ENCODE measurements at regions not wholly inside any gene's neighbourhood (a gene's known extent, or its start where the extent isn't known, plus 50 kb on each side); places are given as distances from the start of the nearest gene placed in this dataset.

DNA sequence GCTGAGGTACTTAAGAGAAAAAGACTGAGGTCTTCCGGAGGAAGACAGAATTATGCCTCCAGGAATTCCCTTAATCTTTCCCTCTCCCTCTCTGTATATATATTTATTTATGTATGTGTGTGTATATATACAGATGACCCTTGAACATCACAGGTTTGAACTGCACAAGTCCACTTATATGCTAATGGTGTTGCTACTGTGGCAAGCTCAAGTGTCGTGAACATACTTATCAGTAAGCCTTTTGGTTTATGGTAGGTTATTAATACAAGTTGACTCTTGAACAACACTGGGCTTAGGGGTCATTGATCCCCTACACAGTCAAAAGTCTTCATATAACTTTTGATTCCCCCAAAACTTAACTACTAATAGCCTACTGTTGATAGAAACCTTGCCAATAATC lies 106.8 kb downstream of the NUDT12 start:
- POLR2A ChIA-PET, result no interaction called here
- Histone ChIP-seq H3K9me3 (ENCODE audit: control insufficient read depth, insufficient read depth, low read length) (no peaks in the 10 kb centered on the region), H3K27me3 (ENCODE audit: control insufficient read depth, insufficient read depth, low read length) (no peaks in the 10 kb centered on the region), H3K4me3 (ENCODE audit: low read depth, low read length) (no peak overlapping the region), H3K27ac (ENCODE audit: low read depth, low read length) (no peak overlapping the region)
- TF ChIP-seq, protein P1, sequence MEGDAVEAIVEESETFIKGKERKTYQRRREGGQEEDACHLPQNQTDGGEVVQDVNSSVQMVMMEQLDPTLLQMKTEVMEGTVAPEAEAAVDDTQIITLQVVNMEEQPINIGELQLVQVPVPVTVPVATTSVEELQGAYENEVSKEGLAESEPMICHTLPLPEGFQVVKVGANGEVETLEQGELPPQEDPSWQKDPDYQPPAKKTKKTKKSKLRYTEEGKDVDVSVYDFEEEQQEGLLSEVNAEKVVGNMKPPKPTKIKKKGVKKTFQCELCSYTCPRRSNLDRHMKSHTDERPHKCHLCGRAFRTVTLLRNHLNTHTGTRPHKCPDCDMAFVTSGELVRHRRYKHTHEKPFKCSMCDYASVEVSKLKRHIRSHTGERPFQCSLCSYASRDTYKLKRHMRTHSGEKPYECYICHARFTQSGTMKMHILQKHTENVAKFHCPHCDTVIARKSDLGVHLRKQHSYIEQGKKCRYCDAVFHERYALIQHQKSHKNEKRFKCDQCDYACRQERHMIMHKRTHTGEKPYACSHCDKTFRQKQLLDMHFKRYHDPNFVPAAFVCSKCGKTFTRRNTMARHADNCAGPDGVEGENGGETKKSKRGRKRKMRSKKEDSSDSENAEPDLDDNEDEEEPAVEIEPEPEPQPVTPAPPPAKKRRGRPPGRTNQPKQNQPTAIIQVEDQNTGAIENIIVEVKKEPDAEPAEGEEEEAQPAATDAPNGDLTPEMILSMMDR (IDR thresholded peaks at IDR 0.05; ENCODE audit: low read depth, low read length), result no peak
- DNase-seq (ENCODE audit: low read depth, low spot score), result no peak
- CTCF ChIA-PET, result no interaction called here

DNA sequence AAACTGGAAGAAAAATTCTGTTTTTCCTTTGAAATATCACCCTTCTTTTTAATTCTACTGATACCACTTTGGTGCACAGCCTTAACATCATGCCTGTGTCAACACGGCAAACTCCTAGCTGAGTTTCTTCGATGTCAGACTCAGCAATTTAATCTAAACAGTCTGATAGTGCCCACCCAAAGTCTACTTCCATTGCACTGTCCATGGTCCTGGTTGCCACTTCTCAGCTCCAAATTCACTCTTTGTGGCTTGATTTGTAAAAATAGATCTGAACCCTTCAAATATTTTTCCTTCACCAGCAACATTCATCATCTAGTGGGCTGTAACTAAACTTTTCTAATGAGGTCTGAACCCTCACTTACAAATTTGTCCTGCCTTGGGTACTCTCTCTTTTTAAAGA lies 107.8 kb downstream of the NUDT12 start:
- Histone ChIP-seq H3K27ac (ENCODE audit: low read depth, low read length) (no peak overlapping the region), H3K9me3 (ENCODE audit: control insufficient read depth, insufficient read depth, low read length) (no peaks in the 10 kb centered on the region), H3K27me3 (ENCODE audit: control insufficient read depth, insufficient read depth, low read length) (no peaks in the 10 kb centered on the region), H3K4me3 (ENCODE audit: low read depth, low read length) (no peak overlapping the region)
- TF ChIP-seq, protein P1 (IDR thresholded peaks at IDR 0.05; ENCODE audit: low read depth, low read length), result no peak
- no peak for DNase-seq (ENCODE audit: low read depth, low spot score)
- CTCF ChIA-PET, result no interaction called here
- POLR2A ChIA-PET, result no interaction called here

DNA sequence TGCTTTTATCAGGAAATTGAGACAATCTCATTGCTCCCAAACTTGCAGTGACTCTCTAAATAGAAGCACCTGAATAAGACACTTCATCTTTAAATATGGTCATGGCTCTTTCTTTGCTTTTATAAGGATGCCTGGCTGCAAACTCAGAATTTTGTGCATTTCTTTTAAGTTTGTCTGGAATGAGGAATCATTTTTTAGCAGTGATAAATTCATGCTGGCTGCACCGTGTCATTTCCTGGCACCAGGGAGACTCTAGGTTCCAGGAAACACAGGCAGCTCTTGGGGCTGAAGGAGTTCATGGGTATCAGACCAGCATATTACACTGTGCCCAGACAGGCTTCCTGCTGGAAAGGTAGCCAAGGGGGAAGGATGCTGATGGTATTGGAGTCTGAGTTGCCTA lies 109.9 kb downstream of the NUDT12 start:
- Histone ChIP-seq H3K27me3 (ENCODE audit: control insufficient read depth, insufficient read depth, low read length) (no peaks in the 10 kb centered on the region), H3K9me3 (ENCODE audit: control insufficient read depth, insufficient read depth, low read length) (no peaks in the 10 kb centered on the region), H3K27ac (ENCODE audit: low read depth, low read length) (no peak overlapping the region), H3K4me3 (ENCODE audit: low read depth, low read length) (no peak overlapping the region)
- ChIA-PET CTCF (interaction anchor here (0.6 to 1.0 kb wide), 2 partner anchors 23 to 25 kb away, joined by 3 to 4 read pairs; no protein-coding TSS in a partner anchor), POLR2A (interaction anchor here (0.6 kb wide), 1 partner anchor 194 kb away, joined by 4 read pairs; the partner anchor contains the start of gene MACIR)
- DNase-seq (ENCODE audit: low read depth, low spot score), result no peak
- TF ChIP-seq, protein P1 (IDR thresholded peaks at IDR 0.05; ENCODE audit: low read depth, low read length), result no peak

DNA sequence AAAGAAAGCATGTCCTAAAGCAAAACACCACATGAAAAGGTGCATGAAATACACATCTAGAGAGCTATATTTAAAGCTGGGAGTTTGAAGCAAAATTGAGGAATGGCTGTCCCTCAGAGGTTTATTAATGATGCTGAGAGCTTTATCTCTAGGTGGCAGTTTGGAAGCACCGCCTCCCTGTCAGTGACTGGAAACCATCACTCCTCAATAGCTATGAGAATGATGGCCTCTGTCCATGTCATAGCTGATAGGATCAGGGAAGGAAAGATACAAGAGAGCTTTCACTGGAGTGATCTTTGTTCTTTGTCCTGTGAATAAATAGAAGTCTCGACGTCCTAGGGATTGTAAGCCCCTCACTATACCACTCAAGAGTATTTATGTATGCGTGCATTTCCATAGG lies 110.5 kb downstream of the NUDT12 start:
- no peak overlapping the region for H3K27ac ChIP-seq (ENCODE audit: low read depth, low read length)
- POLR2A ChIA-PET, result no interaction called here
- CTCF ChIA-PET, result no interaction called here

DNA sequence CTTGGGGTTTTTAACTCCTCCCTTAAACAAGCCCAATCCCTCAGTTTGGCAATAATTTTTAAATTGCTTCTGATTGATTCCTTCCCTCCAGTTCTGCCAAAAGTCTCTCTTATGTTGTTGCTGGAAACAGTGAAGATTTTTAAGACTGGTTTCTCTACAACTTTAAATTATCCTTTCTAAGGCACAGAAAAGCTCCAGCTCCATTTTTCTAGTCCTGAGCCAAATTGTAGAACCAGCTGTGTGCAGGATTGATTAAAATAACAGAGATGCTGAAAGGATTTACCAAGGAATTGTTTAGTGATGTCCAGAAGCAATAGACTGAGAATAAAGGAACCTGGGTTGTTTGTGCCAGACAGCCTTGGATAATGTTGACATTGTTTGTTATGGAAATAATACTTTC lies 111.3 kb downstream of the NUDT12 start:
- DNase-seq (ENCODE audit: low read depth, low spot score), result no peak
- Histone ChIP-seq H3K27ac (ENCODE audit: low read depth, low read length) (peak overlapping the region; percentile 75), H3K4me3 (ENCODE audit: low read depth, low read length) (no peak overlapping the region), H3K27me3 (ENCODE audit: control insufficient read depth, insufficient read depth, low read length) (no peaks in the 10 kb centered on the region), H3K9me3 (ENCODE audit: control insufficient read depth, insufficient read depth, low read length) (no peaks in the 10 kb centered on the region)
- TF ChIP-seq, protein P1 (IDR thresholded peaks at IDR 0.05; ENCODE audit: low read depth, low read length), result no peak
- ChIA-PET POLR2A (interaction anchor here (0.6 kb wide), 1 partner anchor 21 kb away, joined by 3 read pairs; no protein-coding TSS in a partner anchor), CTCF (no interaction called here)

More for the DNA sequence above, 110.5 kb downstream of the NUDT12 start:
- TF ChIP-seq, protein P1 (IDR thresholded peaks at IDR 0.05; ENCODE audit: low read depth, low read length), result no peak
- Histone ChIP-seq H3K9me3 (ENCODE audit: control insufficient read depth, insufficient read depth, low read length) (no peaks in the 10 kb centered on the region), H3K4me3 (ENCODE audit: low read depth, low read length) (no peak overlapping the region), H3K27me3 (ENCODE audit: control insufficient read depth, insufficient read depth, low read length) (no peaks in the 10 kb centered on the region)
- no peak for DNase-seq (ENCODE audit: low read depth, low spot score)

Measured in AG04450 (cell line).